PC-3 (cell line): ENCODE measurements at regions not wholly inside any gene's neighbourhood (a gene's known extent, or its start where the extent isn't known, plus 50 kb on each side); places are given as distances from the start of the nearest gene placed in this dataset.

ENCODE experiments used
- ATAC-seq: fragments of 200-7000 bp; cut with Tn5 transposase; 2 replicates; pipeline ENCODE4 v1.9.1; 2020; ENCODE audit warnings: mild to moderate bottlenecking, moderate library complexity
- BruUV-seq: library from RNA; stranded (reverse); fragments of 400-500 nt; replicated peaks from 2 replicates; lab custom pipeline; 2021; lab: Mats Ljungman, UMichigan
- CTCF ChIA-PET: fragments of 300-600 bp; sonication (Branson Sonifier 250); formaldehyde crosslinking; loops from one replicate; lab custom pipeline; 2022; ENCODE audit warnings: antibody characterized with exemption; lab: Charles Lee
- POLR2A ChIA-PET: fragments of 300-600 bp; sonication (Branson Sonifier 250); formaldehyde crosslinking; loops from one replicate; lab custom pipeline; 2022; ENCODE audit warnings: antibody characterized with exemption; ENCODE audit not compliant: unreplicated experiment; lab: Charles Lee
- DNase-seq: peaks from one replicate; pipeline ENCODE4 v3.0.0-alpha.2; 2015
- H2AFZ ChIP-seq: fragments of 300-600 bp; sonication (generic); 2 replicates; pipeline ENCODE4 v1.6.0; 2016; ENCODE audit warnings: antibody characterized with exemption, low read length
- H3F3A ChIP-seq: fragments of 300-600 bp; sonication (generic); one replicate; pipeline ENCODE4 v1.6.0; 2017; ENCODE audit warnings: antibody characterized with exemption, low read length, control low read depth, mild to moderate bottlenecking; ENCODE audit not compliant: unreplicated experiment
- H3K27ac ChIP-seq: fragments of 300-600 bp; sonication (generic); 2 replicates; pipeline ENCODE4 v1.5.1; 2016; ENCODE audit warnings: mild to moderate bottlenecking, low read length
- H3K27me3 ChIP-seq: fragments of 300-600 bp; sonication (generic); 2 replicates; pipeline ENCODE4 v1.6.1; 2016; ENCODE audit warnings: low read length, mixed read lengths
- H3K36me3 ChIP-seq: fragments of 300-600 bp; sonication (generic); 2 replicates; pipeline ENCODE4 v1.6.1; 2016; ENCODE audit warnings: low read depth, mixed run types, low read length, mixed read lengths
- H3K4me1 ChIP-seq: fragments of 300-600 bp; sonication (generic); 2 replicates; pipeline ENCODE4 v1.5.1; 2016; ENCODE audit warnings: low read length; ENCODE audit not compliant: insufficient read depth
- H3K4me2 ChIP-seq: fragments of 300-600 bp; sonication (generic); 2 replicates; pipeline ENCODE4 v1.6.0; 2016; ENCODE audit warnings: low read length
- H3K4me3 ChIP-seq: fragments of 300-600 bp; sonication (generic); 2 replicates; pipeline ENCODE4 v1.5.1; 2016; ENCODE audit warnings: mild to moderate bottlenecking, low read length, mixed read lengths
- H3K79me2 ChIP-seq: fragments of 300-600 bp; sonication (generic); 2 replicates; pipeline ENCODE4 v1.6.1; 2017; ENCODE audit warnings: low read length, mixed read lengths
- H3K9ac ChIP-seq: fragments of 300-600 bp; sonication (generic); 2 replicates; pipeline ENCODE4 v1.6.0; 2016; ENCODE audit warnings: mild to moderate bottlenecking, low read length
- H3K9me2 ChIP-seq: fragments of 300-600 bp; sonication (generic); replicated peaks from 2 replicates; pipeline ENCODE4 v1.6.1; 2016; ENCODE audit warnings: mixed run types, low read length, mixed read lengths
- H3K9me3 ChIP-seq: fragments of 300-600 bp; sonication (generic); 2 replicates; pipeline ENCODE4 v1.6.1; 2016; ENCODE audit warnings: low read length, mixed read lengths
- H4K20me1 ChIP-seq: fragments of 300-600 bp; sonication (generic); 2 replicates; pipeline ENCODE4 v1.6.1; 2016; ENCODE audit warnings: low read length, mixed read lengths
- EZH2 ChIP-seq: fragments of 300-600 bp; sonication (generic); IDR thresholded peaks from one replicate; pipeline ENCODE4 v1.6.1; 2017; ENCODE audit warnings: antibody characterized with exemption, mild to moderate bottlenecking, low read length; ENCODE audit not compliant: unreplicated experiment
- EZH2phosphoT487 ChIP-seq: fragments of 300-600 bp; sonication (generic); IDR thresholded peaks from 2 replicates; pipeline ENCODE4 v1.6.1; 2018; ENCODE audit warnings: mild to moderate bottlenecking, antibody characterized with exemption, low read length, borderline replicate concordance
- intact Hi-C: fragments of 100-400 bp; cut with micrococcal nuclease; formaldehyde crosslinking; loops from 2 replicates; pipeline ENCODE4 v1.9.0; 2023
- TF ChIP-seq, protein P1 (sequence below): fragments of 300-600 bp; sonication (generic); conservative IDR thresholded peaks from 2 replicates; pipeline ENCODE4 v1.5.1; 2017; ENCODE audit warnings: antibody characterized with exemption, low read depth, mild to moderate bottlenecking, low read length

DNA sequence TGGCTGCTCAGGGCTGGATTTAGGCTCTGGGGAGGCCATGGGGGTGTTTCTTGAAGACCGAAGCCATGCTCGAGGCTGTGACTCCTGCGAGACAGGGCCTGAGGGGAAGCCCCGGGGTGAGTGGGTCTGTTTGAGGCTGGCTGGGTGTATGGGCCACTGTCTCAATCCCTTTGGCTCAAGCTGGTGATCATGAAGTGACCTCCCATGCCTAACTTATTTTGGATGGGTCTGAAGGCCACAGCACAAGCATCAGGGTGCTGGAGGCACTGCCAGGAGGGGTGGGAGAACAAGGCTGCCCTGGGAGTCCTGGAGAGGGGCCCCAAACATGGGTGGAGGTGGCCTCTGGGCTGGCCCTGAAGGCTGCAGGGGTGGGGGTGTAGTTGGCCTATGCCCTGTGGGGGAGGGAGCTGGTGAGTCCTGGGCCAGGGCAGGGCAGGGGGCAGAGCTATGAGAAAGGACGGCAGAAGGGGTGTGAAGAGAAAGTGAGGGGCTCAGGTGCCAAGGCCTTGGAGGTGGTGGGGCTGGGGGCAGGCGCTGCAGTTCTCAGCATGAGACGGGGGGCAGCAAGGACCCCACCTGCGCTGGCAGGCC lies 100.9 kb downstream of the KIF26A start:
- H3K4me1 ChIP-seq: no peaks in the 10 kb centered on the region
- no peaks in the 10 kb centered on the region for H3F3A ChIP-seq
- ATAC-seq (no peak), DNase-seq (no peak)
- CTCF ChIA-PET: no interaction called here
- no TSS peak for BruUV-seq
- no peaks in the 10 kb centered on the region for H3K36me3 ChIP-seq
- no peak overlapping the region for H3K27ac ChIP-seq
- intact Hi-C loops: no loop called here
- H4K20me1 ChIP-seq: no peaks in the 10 kb centered on the region
- H3K9me2 ChIP-seq: no peaks in the 10 kb centered on the region
- no peaks in the 10 kb centered on the region for H3K9me3 ChIP-seq
- H3K9ac ChIP-seq: no peak overlapping the region
- no peak overlapping the region for H3K4me3 ChIP-seq
- H3K4me2 ChIP-seq: no peak overlapping the region
- POLR2A ChIA-PET: no interaction called here
- TF ChIP-seq EZH2phosphoT487 (no peak), EZH2 (no peak)
- TF ChIP-seq, protein P1, sequence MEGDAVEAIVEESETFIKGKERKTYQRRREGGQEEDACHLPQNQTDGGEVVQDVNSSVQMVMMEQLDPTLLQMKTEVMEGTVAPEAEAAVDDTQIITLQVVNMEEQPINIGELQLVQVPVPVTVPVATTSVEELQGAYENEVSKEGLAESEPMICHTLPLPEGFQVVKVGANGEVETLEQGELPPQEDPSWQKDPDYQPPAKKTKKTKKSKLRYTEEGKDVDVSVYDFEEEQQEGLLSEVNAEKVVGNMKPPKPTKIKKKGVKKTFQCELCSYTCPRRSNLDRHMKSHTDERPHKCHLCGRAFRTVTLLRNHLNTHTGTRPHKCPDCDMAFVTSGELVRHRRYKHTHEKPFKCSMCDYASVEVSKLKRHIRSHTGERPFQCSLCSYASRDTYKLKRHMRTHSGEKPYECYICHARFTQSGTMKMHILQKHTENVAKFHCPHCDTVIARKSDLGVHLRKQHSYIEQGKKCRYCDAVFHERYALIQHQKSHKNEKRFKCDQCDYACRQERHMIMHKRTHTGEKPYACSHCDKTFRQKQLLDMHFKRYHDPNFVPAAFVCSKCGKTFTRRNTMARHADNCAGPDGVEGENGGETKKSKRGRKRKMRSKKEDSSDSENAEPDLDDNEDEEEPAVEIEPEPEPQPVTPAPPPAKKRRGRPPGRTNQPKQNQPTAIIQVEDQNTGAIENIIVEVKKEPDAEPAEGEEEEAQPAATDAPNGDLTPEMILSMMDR: no peak
- peaks cover 25% of the 10 kb centered on the region for H3K27me3 ChIP-seq
- no peak overlapping the region for H2AFZ ChIP-seq
- H3K79me2 ChIP-seq: no peaks in the 10 kb centered on the region

DNA sequence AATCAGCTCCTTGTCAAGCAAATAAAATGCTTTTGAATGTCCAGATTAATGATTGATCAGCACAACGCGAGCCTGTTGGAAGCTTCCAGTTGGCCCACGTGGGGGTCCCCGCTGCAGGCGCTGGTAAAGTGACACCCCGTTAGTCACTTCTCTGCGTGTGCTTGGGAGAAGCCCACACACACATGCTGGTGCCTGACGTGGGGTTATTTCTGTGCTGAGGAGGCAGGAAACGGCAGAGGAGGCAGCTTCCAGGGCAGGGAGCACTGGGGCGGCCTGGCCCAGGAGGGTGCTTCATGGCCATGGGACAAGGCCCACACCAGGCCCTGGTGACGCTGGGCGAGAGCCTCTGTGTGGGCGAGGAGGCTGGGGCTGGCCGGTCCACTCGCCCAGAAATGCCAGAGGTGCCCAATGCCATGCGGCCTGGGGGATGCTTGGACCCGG lies 101.5 kb downstream of the KIF26A start:
- H3K36me3 ChIP-seq: no peaks in the 10 kb centered on the region
- DNase-seq (no peak), ATAC-seq (no peak)
- H3K4me3 ChIP-seq: no peak overlapping the region
- H3K4me1 ChIP-seq: no peaks in the 10 kb centered on the region
- BruUV-seq: no TSS peak
- no peak overlapping the region for H3K9ac ChIP-seq
- no peaks in the 10 kb centered on the region for H3K9me2 ChIP-seq
- no peaks in the 10 kb centered on the region for H4K20me1 ChIP-seq
- H3K4me2 ChIP-seq: no peak overlapping the region
- intact Hi-C loops: no loop called here
- peaks cover 27% of the 10 kb centered on the region for H3K27me3 ChIP-seq
- no peaks in the 10 kb centered on the region for H3F3A ChIP-seq
- H2AFZ ChIP-seq: no peak overlapping the region
- CTCF ChIA-PET: no interaction called here
- H3K79me2 ChIP-seq: no peaks in the 10 kb centered on the region
- no peaks in the 10 kb centered on the region for H3K9me3 ChIP-seq
- no peak overlapping the region for H3K27ac ChIP-seq
- TF ChIP-seq, protein P1: no peak
- TF ChIP-seq EZH2phosphoT487 (no peak), EZH2 (no peak)
- POLR2A ChIA-PET: no interaction called here

DNA sequence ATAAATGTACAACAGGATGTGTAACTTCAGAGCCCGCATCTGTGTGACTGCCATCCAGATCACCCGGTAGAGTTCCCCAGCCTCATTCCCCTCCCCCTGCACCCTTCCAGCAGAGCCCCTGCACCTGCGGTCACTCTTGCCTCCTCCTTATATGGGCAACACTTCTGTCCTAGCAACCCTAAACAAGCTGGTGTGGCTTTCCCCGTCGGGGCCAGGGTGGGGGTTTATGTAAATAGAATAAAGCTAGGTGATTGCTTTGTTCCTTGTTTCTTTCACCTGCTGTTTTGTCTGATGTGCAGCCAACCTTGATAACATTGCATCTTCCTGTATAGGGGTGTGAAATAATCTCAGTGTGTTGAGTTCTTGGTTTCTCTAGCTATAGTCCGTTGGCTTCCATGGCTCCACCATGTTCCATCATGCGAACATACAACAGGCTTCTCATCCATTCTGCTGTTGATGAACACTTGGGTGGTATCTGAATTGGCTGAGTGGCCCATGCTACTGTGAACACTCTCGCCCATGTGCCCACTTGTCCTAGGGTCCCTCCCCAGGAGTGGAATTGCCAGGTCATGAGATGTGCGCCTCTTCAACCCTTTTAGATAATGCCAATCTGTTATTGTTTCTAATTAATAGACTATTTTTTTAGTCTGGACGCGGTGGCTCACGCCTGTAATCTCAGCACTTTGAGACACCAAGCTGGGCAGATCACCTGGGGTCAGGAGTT lies 102.2 kb downstream of the KIF26A start:
- Histone ChIP-seq H4K20me1 (no peaks in the 10 kb centered on the region), H3K36me3 (no peaks in the 10 kb centered on the region), H3F3A (no peaks in the 10 kb centered on the region), H3K27ac (no peak overlapping the region), H3K9me2 (no peaks in the 10 kb centered on the region), H3K4me2 (no peak overlapping the region), H3K4me3 (no peak overlapping the region), H3K9ac (no peak overlapping the region), H3K4me1 (no peaks in the 10 kb centered on the region), H2AFZ (no peak overlapping the region), H3K79me2 (no peaks in the 10 kb centered on the region), H3K9me3 (no peaks in the 10 kb centered on the region), H3K27me3 (peaks cover 27% of the 10 kb centered on the region)
- ChIA-PET CTCF (no interaction called here), POLR2A (no interaction called here)
- intact Hi-C loops: no loop called here
- BruUV-seq: no TSS peak
- DNase-seq (no peak), ATAC-seq (no peak)
- TF ChIP-seq, protein P1: no peak
- TF ChIP-seq EZH2: no peak
- TF ChIP-seq EZH2phosphoT487: no peak
